Retina (tissue), 1 donor: ENCODE measurements at regions not wholly inside any gene's neighbourhood (a gene's known extent, or its start where the extent isn't known, plus 50 kb on each side); places are given as distances from the start of the nearest gene placed in this dataset.

Experiments
- DNase-seq: peaks from one replicate; pipeline ENCODE4 v3.0.0-alpha.2; 2016

DNA sequence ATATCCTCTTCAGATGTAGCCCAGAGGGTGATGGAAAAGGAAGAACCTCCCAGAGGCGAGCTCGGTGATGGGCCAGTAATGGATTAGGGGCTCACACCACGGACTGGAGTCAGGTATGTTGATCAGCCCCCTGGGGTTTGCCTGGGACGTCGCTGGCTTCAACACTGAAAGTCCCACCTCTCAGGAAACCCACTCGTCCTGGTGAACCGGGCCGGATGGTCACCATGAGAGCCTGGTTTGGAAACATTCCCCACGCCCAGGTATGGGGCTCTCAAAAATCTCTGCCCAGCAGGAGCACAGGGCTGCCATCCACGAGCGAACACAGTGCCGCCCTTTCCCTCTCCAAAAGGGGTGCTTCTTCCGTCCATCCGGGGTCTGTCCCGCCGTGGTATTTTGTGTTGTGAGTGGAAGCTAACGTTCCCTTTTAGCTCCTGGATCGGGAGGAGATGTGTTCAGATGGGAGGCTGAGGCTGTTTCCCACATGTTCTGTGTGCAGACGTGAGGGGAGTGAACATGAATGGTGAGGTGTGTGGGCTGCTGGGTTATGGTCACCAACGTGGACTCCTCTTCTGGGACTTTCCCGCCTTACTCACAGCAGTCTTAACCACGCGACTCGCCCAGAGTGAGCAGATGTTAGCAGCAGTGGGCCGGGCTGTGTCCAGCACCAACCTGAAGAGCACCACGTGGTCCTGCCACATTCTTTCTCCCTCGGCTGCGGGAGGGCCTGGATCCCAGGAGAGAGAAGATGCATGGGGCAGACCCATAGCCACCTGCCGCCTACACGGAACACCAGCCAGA lies 139.2 kb downstream of the KIF26A start:
- DNase-seq = no peak

DNA sequence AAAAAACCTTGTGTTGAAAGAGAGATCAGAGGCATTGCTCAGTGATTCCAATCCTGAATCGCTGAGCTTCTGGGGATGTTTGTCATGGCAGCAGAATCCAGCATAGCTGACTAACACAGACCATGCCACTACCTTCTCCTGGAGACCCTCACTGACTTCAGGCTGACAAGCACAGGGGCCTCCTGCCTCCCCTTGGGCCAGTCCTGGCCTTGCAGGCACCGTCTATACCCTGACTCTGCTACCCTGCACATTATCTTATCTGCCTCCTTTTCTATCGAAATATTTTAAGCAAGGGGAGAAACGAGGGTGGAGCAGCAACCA lies 139.8 kb downstream of the KIF26A start:
- DNase-seq = no peak

DNA sequence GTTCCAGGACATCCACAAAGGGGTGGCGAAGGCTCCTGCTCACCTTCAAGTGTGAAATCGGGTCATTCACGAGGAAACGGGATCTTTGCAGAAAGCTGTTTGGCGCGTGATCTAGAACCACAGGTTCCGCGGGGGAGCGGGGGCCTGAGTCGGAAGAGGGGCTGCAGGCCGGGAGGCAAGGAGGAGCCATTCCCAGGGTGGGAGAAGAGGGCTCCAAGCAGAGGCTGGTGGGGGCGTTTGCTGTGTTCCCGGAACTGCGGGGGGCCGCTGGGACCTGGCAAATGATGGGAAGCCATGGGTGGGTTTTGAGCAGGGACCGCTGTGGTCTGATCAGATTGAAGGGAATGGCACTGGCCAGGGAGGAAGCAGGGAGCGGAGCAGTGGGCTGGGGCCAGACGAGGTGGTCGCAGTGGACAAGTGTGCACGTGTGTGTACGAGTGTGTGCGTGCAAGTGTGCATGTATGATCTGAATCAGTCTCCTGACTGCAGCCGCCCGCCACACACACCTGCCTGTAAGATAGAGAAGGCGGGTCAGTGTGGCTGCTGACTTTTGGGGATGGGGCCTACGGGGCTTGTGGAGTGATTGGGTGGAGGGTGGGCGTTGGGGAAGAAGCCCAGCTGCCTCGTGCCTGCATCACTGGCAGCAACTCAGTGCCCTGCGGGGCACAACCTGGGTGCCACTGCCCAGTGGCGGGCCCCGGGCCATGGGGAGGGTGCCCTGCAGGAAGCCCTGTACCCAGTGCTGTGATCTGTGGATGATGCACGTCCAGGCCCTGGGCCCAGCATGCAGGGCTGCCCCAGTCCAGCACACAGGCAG lies 141.9 kb downstream of the KIF26A start:
- no peak for DNase-seq

DNA sequence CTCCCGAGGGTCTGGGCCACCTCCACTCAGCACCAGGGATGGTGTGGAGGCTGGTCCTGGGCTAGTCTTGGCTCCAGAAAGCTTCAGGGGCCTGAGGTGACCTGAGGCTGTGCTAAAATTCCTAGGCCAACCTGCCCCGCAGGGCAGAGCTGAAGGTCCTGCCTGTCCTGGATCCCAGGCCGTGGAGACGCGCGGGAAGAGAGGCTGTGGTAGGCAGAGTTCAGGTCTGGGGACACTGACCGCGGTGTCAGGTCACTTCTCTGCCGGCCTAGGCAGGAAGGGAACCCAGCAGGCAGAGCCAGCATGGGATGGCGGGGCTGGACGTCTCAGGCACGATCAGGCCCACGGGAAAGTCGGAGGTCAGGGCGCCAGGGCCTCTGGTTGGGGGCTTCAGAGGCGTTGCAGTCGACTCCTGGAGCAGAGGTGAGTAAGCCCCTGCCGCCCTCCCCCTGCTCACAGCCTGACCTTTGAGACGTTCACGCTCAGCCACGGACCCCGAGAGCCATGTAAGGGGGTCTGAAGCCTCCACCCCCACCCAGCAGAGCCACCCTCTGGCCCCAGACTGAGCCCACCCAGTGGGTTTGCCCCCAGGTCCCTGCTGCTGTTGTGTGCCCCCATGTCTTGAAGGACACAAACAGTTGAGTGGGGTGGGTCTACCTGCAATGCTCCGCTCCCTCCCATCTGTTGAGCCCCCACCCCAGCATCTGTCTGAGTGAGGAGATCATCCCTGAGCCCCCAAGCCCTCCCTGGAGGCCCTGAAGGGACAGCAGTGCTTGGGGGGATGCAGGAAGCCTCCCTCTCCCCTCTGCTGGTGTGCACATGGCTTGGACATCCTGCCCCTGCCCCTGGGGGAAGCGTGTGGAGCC lies 142.7 kb downstream of the KIF26A start:
- DNase-seq = no peak

DNA sequence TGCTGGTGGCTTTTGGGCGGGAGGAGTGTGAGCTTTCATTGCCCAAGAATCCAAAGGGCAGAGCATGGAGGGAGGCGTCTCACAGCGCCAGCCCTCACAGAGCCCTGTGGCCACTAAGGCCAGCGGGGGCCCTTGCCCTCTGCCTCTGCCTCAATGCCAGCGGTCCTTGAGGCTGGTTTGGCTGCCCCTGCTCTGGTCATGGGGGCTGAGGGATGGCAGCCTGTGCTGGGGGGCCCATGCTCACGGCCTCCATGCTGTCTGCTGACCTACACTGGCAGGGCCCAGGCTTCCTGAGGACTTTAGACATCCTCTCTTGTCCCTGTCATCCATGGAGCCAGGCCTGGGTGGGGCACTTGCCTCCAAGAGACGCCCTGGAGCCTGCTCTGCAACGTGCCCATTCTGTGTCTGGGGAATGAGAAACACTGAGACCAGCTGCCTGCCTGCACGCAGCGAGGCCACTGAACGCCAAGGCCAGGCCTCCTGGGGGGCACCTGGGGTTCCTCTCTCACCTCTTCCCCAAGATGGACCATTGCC lies 143.4 kb downstream of the KIF26A start:
- DNase-seq = no peak

DNA sequence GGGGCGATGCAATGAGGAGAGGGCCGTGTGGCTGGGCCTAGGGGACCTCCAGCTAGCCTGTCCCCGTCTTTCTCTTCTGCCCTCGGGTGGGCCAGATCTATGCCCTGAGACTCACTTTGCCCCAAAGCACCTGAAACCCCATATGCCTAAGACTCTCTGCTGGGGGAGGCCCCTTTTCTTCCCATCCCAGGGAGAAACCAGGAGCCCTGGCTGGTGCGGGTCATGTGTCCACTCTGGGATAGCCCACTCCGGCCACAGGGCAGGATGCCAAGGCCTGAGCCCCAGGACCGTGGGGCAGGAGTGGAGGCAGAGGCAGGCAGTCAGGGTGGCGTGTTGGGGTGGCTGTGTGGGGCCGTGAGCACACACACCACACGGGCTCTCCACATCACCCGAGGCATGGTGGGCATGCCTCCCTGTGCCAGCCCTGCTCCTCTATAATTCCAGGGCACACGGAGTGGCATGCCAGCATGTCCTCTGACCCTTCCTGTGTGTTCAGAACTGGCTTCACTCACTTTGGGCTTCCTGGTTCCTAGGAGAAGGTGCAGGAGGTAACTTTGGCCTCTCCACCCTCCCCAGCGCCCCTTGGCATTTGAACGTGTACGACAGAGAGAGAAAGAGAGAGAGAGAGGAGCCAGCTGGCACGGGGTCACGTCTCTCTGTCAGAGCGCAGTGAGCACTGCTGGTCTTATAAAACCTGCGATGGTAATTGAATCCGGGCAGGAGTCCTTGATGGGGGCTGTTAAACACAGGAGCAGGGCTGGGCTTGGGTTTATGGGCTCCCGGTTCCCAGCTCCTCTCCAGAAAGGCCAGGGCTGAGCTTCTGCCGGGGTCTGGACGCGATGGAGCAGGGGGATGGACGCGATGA lies 144.2 kb downstream of the KIF26A start:
- no peak for DNase-seq

DNA sequence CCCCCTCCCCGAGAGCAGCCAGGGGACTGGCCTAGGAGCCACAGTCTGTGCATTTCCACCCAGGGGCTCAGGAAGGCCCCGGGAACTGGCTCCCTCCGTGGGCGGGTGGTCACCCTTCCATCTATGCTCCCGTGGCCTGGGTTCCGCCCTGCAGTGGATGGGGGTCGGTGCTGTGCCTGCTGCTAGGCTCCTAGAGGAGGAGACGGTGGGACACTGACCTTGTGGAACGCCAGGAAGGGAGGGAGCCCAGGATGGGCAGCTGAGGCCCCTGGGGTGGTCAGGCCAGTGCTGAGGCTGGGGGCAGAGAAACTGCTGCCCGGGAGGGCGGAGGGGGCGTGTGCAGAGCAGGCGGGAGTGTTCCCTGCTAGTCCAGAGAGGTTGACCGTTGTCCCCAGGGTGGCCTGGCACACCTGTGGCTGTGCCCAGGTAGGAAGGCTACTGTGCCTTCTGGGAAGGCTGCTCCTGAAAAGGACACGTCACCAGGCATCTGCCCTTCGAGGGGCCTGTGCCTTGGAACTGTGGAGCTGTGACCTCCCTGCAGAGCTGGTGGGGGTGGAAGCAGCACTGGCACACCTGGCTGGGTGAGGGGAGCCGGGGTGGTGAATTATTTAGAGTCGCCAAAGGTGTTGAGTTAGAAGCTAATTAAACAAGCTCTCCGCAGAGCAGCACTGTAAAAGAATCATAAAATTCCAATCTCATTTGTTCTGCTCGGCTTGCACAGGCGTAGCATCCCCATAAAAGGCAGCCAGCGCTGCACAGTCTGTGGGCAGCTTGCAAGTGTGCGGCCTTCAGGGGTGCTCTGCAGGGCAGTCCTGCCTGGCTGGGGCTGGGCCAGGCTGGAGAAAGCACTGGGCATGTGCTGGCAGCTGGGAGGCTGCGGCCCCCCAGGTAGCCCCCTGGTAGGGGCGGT lies 145.1 kb downstream of the KIF26A start:
- peak; percentile 68 for DNase-seq

DNA sequence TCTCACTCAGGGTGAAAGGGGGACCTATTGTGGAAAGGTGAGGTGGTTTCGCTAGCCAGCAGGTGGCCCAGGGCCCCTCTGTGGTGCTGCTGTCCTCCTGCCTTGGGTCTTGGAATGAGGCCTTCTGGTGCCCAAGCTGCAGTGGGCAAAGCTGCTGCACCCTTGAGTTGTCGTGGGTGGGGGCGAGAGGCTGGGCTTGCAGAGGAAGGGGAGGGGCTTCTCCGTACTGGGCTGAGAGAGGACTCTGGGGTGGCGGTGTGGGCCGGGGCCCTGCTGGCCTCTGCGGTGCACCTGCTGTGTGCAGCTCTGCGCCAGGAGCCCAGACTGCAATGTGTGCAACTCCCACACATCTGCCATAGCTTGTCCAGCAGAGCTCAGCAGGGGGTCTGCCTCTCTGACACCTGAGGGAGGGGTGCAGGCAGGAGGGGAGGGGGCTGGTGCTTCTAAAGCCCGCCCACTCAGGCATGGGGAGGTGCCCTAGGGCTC lies 145.8 kb downstream of the KIF26A start:
- no peak for DNase-seq

DNA sequence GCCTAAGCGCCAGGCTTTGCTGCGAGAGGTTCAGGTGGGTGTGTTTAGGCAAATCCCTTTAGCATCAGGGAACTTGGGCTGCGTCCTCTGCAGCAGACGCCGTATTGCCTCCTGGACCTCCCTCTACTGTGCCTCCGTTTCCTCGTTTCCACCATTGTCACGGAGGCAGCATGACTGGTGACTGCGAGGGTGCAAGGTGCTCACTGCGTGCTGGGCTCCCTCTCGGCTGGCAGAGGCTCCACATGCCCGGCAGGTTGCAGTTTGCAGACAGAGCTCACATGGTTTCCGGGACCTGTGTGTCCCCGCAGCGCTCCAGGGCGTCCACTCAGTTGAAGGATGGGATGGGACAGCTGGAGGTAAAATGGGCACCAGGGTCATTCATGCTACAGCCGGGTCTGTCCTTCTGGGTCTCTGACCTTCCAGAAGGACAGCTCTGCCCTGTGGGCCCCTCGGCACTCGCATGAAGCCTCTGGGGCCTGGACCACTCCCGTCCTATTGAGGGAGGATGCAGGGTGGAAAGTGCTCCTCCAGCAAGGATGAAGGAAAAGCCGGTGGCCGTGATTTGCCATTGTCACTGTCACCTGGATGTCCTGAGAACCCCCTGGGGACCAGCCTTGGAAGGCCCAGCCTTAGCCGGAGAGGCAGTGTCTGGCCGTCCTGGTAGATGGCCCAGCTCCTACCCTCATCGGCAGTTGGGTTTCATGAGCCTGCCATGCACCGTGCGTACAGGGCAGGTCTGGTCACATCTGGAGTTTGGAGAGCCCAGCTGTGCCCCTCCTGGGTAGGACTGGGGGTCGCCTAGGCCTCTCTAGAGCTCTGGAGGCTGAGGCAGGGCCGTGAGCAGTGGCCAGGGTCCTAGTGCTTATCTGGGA lies 146.5 kb downstream of the KIF26A start:
- DNase-seq = no peak

DNA sequence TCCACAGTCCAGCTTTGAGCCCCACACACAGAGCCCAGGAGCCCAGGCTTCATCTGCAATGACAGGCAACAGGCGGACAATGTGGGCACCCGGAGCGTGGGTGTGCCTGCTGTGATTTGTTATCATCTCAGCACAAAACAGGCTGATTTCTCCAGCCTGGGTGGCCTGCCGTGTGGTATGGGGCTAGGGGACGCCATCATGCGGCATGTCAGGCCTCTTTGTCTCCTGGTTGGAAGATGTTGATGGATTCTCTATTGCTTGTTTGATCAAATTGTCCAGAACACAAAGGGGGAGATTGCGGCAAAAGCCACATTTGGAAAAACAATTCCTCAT lies 147.1 kb downstream of the KIF26A start:
- DNase-seq = no peak

DNA sequence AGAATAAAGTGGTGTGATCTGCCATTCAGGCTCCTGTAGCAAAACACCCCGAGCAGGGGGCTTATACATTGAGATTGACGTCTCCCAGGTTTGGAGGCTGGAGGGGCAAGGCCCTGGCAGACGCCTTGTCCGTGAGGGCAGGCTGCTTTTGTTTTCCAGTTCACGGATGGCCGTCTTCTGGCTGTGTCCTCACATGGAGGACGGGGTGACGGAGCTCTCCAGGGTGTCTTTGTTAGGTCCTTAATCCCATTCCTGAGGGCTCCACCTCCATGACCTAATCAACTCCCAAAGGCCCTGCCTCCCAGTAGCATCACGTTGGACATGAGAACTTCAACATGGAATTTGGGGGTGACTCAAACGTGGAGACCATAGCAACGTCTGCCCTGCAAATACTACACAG lies 147.7 kb downstream of the KIF26A start:
- no peak for DNase-seq

DNA sequence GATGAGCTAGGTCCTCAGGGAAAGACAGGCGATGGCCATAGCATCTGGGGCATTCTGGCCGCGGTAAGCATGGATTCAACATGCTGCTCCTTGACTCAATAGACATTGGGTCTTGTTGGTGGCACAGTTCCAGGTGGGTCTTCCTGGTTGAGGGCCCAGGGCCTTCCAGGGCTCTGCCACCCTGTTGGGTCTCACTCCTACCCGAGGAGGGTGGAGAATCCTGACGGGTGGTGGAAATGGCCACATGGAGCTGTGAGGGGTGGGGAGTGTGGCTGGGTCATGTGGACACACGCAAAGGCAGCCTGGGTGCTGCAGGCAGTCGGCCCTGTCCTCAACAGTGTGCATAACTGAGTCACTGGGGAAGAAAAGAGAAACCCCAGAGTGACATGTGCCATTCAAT lies 148.1 kb downstream of the KIF26A start:
- no peak for DNase-seq

DNA sequence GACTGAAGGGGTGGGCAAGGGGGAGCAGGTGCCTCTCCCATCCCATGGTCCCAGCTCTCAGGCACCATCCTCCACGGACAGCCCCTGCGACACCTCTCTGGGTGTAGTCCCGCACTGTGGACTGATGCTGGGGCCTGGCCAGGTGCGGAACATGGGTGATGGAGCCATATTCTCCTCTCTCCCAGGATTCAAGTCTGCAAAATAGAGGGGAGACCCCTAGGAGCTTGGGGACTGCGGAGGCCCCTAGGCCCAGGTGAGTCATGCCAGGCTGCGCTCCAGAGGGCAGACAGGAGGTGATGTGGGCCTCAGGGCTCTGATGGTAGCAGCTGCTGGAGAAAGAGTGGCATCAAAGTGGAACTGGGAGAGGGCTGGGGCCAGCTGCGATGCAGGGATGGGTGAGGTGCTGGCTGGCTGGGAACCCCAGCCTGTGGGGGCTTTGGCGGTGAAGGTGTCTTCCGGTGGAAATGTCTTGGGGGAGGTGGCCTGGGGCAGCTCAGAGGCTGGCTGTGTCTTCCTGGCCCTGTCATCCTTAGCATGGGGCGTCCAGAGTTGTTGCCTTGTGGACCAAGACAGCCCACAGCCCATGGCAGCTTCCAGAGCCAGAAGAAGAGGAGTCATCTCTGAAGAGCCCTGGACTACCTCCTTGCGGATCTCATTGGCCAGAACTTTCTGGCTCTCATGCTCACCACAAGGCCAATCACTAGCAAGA lies 149.1 kb downstream of the KIF26A start:
- no peak for DNase-seq

DNA sequence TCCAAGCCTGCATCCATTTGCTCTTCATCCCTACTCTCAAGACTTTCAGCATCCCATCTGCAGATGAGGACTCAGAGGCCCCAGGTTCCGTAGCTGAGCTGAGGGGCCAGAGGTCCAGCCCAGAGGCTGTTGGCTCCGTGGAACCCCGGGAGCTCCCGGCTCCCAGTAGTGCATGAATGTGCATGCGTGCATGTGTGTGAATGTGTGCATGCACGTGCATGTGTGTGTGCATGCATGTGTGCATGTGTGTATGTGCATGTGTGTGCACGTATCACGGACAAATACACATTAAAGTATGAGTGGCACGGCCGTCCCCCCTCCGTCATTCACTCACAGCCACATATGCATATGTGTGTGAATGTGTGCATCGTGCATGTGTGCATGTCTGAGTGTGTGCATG lies 149.9 kb downstream of the KIF26A start:
- DNase-seq = no peak

DNA sequence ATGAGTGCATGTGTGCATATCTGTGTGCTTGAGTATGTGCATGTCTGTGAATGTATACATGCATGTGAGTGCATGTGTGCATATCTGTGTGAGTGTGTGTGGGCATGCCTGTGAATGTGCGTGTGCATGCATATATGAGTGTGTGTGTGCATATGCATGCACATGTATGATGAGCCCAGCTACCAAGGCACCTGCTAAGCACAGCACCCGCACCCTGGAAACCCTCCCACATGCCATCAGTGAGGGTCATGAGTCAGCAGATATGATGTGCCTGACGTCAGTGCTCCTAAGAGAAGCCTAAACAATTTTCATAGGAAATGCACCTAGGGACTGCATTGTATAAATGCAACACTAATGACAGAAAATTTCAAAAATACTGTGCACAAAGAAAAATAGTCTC lies 151.1 kb downstream of the KIF26A start:
- no peak for DNase-seq

DNA sequence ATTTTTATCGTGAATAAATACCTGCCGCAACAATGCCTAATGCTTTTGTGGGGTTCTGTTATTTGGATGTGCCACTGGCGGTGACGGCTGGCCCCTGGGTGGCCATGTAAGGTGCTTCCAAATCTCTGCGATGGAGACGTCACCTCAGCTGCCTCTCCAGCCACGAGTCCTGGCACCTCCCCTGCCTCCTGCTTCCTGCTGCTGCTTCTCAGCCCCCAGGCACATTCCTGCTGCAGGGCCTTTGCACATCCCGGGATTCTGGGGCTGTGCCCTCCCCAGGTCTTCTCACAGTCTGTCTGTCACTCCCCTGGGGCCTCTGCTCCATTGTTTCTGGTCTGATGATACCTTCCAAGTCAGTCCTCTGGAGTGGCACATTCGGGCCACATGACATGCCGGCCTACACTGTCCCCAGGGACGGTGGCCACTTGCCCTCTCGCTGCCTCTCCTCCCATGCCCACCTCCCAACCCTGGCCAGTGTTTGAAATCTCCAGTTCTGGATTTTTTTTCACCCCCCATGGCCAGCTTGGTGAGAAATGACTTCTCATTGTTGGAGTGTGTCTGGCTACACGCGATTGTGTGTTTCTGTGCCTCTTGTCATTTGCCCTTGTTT lies 151.8 kb downstream of the KIF26A start:
- DNase-seq = no peak

DNA sequence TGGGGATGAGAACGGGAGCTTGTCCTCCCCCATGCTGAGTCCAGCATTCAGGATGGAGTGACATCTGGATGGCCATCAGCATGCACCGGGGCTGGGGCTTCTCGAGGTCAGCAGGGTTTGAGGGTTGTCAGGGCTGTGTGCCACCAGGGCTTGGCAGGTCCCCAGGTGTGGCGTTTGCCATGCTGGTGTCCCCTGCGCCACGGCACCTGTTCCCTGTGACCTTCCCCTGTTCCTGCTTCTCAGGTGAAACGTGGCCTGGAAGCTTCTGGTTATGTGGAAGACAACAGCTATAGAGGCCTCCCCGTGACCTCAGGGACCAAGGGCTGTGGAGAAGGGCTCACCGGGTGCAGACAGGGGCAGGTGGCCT lies 152.4 kb downstream of the KIF26A start:
- no peak for DNase-seq

DNA sequence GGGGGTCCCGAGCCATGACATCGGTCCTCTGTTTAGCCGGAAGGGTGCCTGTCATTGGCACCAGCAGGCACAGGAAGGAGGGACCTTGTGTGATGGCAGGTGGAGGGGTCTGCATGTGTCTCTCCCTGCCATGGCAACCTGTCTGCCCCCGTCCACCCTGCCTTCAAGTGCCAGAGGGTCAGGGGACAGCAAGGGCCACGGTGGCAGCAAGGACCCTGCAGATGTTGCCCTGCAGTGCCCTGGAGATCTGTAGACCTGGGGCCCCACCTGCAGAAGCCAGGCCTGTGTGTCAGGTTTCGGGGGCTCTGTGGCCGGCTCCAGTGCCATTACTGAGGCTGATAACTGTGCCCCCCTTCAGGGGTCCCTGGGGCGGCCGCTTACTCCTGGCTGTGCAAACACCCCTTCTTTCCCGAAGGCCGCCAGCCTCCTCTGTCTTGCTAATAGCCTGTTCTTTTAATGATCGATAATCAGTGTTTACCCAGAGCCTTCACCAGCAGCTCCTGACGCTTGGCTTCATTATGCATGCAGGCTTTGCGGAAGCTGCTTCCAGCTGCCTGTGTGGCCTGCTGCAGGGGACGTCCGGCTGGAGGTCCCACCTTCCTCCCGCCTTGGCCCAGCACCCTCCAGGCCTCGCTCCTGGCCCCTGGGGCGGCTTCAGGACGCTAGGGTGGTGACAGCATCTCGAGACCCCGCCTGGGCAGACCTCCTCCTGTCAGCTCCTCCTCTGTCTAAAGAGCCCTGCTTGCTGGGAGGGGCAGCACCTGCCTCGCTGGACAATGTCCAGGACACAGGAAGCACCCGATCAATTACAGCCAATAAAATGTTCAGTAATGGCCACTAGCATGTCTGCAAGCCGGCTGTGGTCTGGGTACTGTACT lies 153.0 kb downstream of the KIF26A start:
- DNase-seq = peak; percentile 75
